Ishikawa (cell line): ENCODE measurements at regions not wholly inside any gene's neighbourhood (a gene's known extent, or its start where the extent isn't known, plus 50 kb on each side); places are given as distances from the start of the nearest gene placed in this dataset.

ENCODE experiments used
- CEBPB ChIP-seq: IDR thresholded peaks from 2 replicates; pipeline ENCODE4 v1.6.1; 2012
- CREB1 ChIP-seq: IDR thresholded peaks from 2 replicates; pipeline ENCODE4 v1.6.1; 2012; ENCODE audit warnings: low read depth
- EGR1 ChIP-seq: IDR thresholded peaks from 2 replicates; pipeline ENCODE4 v1.6.1; 2012
- EP300 ChIP-seq: IDR thresholded peaks from 2 replicates; pipeline ENCODE4 v1.6.1; 2012; ENCODE audit warnings: borderline replicate concordance
- FOXM1 ChIP-seq: IDR thresholded peaks from 2 replicates; pipeline ENCODE4 v1.6.1; 2012; ENCODE audit warnings: low read depth, borderline replicate concordance
- MAX ChIP-seq: IDR thresholded peaks from 2 replicates; pipeline ENCODE4 v1.6.1; 2012
- NFIC ChIP-seq: IDR thresholded peaks from 2 replicates; pipeline ENCODE4 v1.6.1; 2012
- RAD21 ChIP-seq: IDR thresholded peaks from 2 replicates; pipeline ENCODE4 v1.6.1; 2012; ENCODE audit warnings: low read depth
- REST ChIP-seq: IDR thresholded peaks from 2 replicates; pipeline ENCODE4 v1.6.1; 2012; ENCODE audit warnings: low read depth, mild to moderate bottlenecking
- TAF1 ChIP-seq: IDR thresholded peaks from 2 replicates; pipeline ENCODE4 v1.6.1; 2012; ENCODE audit warnings: low read depth, mild to moderate bottlenecking
- TCF12 ChIP-seq: IDR thresholded peaks from 2 replicates; pipeline ENCODE4 v1.6.1; 2012; ENCODE audit warnings: low read depth
- TEAD4 ChIP-seq: IDR thresholded peaks from 2 replicates; pipeline ENCODE4 v1.6.1; 2012
- USF1 ChIP-seq: IDR thresholded peaks from 2 replicates; pipeline ENCODE4 v1.6.1; 2012
- YY1 ChIP-seq: IDR thresholded peaks from 2 replicates; pipeline ENCODE4 v1.6.1; 2012; ENCODE audit warnings: low read depth
- ZBTB7A ChIP-seq: IDR thresholded peaks from 2 replicates; pipeline ENCODE4 v1.6.1; 2012; ENCODE audit warnings: low read depth

GRCh38 chr11:23403210-23404185 is 543.2 kb upstream of the CCDC179 start:
- TF ChIP-seq TEAD4 (no peak), USF1 (no peak), ZBTB7A (no peak), NFIC (no peak), REST (no peak), EP300 (no peak), RAD21 (no peak), MAX (no peak), TAF1 (no peak), YY1 (no peak), EGR1 (no peak), CEBPB (no peak), CREB1 (no peak), FOXM1 (no peak), TCF12 (no peak)

GRCh38 chr11:23404225-23405160 is 544.2 kb upstream of the CCDC179 start:
- TF ChIP-seq FOXM1, result no peak
- TF ChIP-seq TEAD4, result no peak
- no peak for TF ChIP-seq EP300
- no peak for TF ChIP-seq EGR1

GRCh38 chr11:23405350-23405937 is 545.2 kb upstream of the CCDC179 start:
- TF ChIP-seq FOXM1, result no peak
- no peak for TF ChIP-seq TCF12
- TF ChIP-seq EP300, result no peak

GRCh38 chr11:23406131-23406819 is 546.0 kb upstream of the CCDC179 start:
- TF ChIP-seq MAX (no peak), EP300 (no peak), EGR1 (no peak), TAF1 (no peak), NFIC (no peak), TEAD4 (no peak), CEBPB (no peak), FOXM1 (no peak), ZBTB7A (no peak), USF1 (no peak), REST (no peak), TCF12 (no peak), YY1 (no peak), RAD21 (no peak), CREB1 (no peak)

GRCh38 chr11:23413057-23413456 is 552.8 kb upstream of the CCDC179 start:
- TF ChIP-seq FOXM1 (no peak), EP300 (no peak), TCF12 (no peak), YY1 (no peak), EGR1 (no peak), MAX (no peak), CEBPB (no peak), ZBTB7A (no peak)
